Vagina (tissue), 2 donors: ENCODE measurements at regions not wholly inside any gene's neighbourhood (a gene's known extent, or its start where the extent isn't known, plus 50 kb on each side); places are given as distances from the start of the nearest gene placed in this dataset.

ENCODE experiments used
- POLR2A ChIP-seq, 2 donors: fragments of 450-650 bp; IDR thresholded peaks; one replicate each; pipeline ENCODE4 v1.6.1; 2017; ENCODE audit warnings: antibody characterized with exemption in 2 of 2, mild to moderate bottlenecking in 2 of 2, moderate library complexity in 2 of 2
- TF ChIP-seq, protein P1 (sequence below), 3 experiments: fragments of 450-650 bp in 2 of 3; fragments of 200-600 bp in 1 of 3; sonication (generic) in 1 of 3; IDR thresholded peaks; one replicate each; pipeline ENCODE4 v1.5.1; 2017 to 2019; ENCODE audit warnings: antibody characterized with exemption in 3 of 3, mild to moderate bottlenecking in 2 of 3, moderate library complexity in 2 of 3

DNA sequence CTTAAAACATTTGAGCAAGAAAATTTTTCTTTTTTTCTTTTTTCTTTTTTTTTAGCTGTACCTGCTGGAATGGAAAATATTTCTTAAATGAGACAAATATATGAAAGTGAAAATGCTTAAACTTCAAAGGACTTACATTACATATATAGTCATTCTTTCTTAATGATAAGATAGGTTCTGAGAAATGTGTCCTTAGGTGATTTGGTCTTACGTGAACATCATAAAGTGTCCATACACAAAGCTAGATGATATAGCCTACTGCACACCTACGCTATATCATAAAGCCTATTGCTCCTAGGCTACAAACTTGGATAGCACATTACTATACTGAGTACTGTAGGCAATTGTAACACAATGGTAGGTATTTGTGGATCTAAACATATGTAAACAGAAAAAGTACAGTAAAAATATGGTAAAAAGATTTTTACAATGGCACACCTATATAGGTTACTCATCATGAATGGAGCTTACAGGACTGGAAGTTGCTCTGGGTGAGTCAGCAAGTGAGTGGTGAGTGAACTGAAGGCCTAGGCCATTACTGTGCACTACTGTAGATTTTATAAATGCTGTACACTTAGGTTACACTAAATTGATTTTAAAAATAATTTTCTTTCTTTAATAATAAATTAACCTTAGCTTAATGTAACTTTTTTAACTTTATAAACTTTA lies 54.6 kb downstream of the RPP21 start:
- TF ChIP-seq, protein P1, sequence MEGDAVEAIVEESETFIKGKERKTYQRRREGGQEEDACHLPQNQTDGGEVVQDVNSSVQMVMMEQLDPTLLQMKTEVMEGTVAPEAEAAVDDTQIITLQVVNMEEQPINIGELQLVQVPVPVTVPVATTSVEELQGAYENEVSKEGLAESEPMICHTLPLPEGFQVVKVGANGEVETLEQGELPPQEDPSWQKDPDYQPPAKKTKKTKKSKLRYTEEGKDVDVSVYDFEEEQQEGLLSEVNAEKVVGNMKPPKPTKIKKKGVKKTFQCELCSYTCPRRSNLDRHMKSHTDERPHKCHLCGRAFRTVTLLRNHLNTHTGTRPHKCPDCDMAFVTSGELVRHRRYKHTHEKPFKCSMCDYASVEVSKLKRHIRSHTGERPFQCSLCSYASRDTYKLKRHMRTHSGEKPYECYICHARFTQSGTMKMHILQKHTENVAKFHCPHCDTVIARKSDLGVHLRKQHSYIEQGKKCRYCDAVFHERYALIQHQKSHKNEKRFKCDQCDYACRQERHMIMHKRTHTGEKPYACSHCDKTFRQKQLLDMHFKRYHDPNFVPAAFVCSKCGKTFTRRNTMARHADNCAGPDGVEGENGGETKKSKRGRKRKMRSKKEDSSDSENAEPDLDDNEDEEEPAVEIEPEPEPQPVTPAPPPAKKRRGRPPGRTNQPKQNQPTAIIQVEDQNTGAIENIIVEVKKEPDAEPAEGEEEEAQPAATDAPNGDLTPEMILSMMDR (IDR thresholded peaks at IDR 0.05), result no peak
- TF ChIP-seq POLR2A (IDR thresholded peaks at IDR 0.05), result no peak
